ENCODE measurements at regions not wholly inside any gene's neighbourhood (a gene's known extent, or its start where the extent isn't known, plus 50 kb on each side); places are given as distances from the start of the nearest gene placed in this dataset.
"Not testable (repeated sequence)": the region's sequence is repeated elsewhere in the genome, so short reads cannot be mapped to it uniquely, and the experiment has no call there.

DNA sequence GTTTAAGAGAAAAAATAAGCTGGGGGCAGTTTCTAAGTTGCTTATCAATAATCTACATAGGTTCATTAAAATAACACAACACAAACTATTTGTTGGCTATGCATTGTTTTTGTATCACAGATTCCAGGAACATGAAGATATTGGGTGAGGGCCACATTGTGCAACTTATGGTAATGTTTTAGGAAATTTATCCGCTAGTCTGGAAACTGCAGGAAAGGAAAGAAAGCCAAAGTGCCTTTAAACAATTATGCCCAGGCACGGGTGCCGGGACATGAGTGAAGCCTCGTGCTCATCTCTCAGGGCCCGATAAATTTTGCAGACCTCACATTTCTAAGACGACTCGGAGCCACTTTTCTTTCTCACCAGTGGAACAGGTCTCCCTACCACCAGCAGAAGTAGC lies 52.6 kb upstream of the GOLGA8Q start:
- TF ChIP-seq, protein P1, sequence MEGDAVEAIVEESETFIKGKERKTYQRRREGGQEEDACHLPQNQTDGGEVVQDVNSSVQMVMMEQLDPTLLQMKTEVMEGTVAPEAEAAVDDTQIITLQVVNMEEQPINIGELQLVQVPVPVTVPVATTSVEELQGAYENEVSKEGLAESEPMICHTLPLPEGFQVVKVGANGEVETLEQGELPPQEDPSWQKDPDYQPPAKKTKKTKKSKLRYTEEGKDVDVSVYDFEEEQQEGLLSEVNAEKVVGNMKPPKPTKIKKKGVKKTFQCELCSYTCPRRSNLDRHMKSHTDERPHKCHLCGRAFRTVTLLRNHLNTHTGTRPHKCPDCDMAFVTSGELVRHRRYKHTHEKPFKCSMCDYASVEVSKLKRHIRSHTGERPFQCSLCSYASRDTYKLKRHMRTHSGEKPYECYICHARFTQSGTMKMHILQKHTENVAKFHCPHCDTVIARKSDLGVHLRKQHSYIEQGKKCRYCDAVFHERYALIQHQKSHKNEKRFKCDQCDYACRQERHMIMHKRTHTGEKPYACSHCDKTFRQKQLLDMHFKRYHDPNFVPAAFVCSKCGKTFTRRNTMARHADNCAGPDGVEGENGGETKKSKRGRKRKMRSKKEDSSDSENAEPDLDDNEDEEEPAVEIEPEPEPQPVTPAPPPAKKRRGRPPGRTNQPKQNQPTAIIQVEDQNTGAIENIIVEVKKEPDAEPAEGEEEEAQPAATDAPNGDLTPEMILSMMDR (IDR thresholded peaks at IDR 0.05) = not testable (repeated sequence)
- TF ChIP-seq POLR2A (IDR thresholded peaks at IDR 0.05) = not testable (repeated sequence)

Measured in thyroid gland (tissue), 4 donors.